GM13977 (cell line): ENCODE measurements at regions not wholly inside any gene's neighbourhood (a gene's known extent, or its start where the extent isn't known, plus 50 kb on each side); places are given as distances from the start of the nearest gene placed in this dataset.
"Not testable (repeated sequence)": the region's sequence is repeated elsewhere in the genome, so short reads cannot be mapped to it uniquely, and the experiment has no call there.

Experiments used
- DNase-seq: peaks from one replicate; pipeline ENCODE4 v3.0.0; 2012; ENCODE audit warnings: low spot score
- CTCF ChIP-seq: IDR thresholded peaks from 2 replicates; pipeline ENCODE4 v1.5.1; 2012; ENCODE audit warnings: mild to moderate bottlenecking, control low read depth; ENCODE audit not compliant: insufficient read depth; ENCODE audit errors: extremely low read depth, missing control alignments
- in situ Hi-C: fragments of 300-500 bp; cut with MboI; formaldehyde crosslinking; loops from one replicate; pipeline ENCODE4 v1.12.0; 2022; ENCODE audit warnings: low sequenced_read_pairs, low pct_unique_long_range_greater_than_20kb, mixed read lengths, inconsistent platforms; ENCODE audit not compliant: unreplicated experiment

- DNase-seq, result no peak
- TF ChIP-seq CTCF, result no peak
- in situ Hi-C loops, result no loop called here
These were observed 142.9 kb downstream of the PLK2 start for GRCh38 chr5:58317009-58317408.

- in situ Hi-C loops, result no loop called here
- TF ChIP-seq CTCF, result no peak
- DNase-seq, result no peak
These were observed 144.1 kb downstream of the PLK2 start for GRCh38 chr5:58315794-58316193.

- TF ChIP-seq CTCF, result no peak
- in situ Hi-C loops, result no loop called here
- DNase-seq, result no peak
These were observed 145.3 kb downstream of the PLK2 start for GRCh38 chr5:58314356-58315210.

- in situ Hi-C loops, result no loop called here
- no peak for TF ChIP-seq CTCF
- DNase-seq, result no peak
These were observed 147.6 kb downstream of the PLK2 start for GRCh38 chr5:58312299-58312698.

- DNase-seq, result no peak
- in situ Hi-C loops, result no loop called here
- no peak for TF ChIP-seq CTCF
These were observed 148.4 kb downstream of the PLK2 start for GRCh38 chr5:58311526-58311925.

GRCh38 chr5:58308384-58308783, 151.5 kb downstream of the PLK2 start:
- DNase-seq, in situ Hi-C loops: not testable (repeated sequence)

GRCh38 chr5:58300346-58300895, 159.5 kb downstream of the PLK2 start:
- DNase-seq, result no peak
- in situ Hi-C loops, result no loop called here
- no peak for TF ChIP-seq CTCF
